ENCODE measurements at regions not wholly inside any gene's neighbourhood (a gene's known extent, or its start where the extent isn't known, plus 50 kb on each side); places are given as distances from the start of the nearest gene placed in this dataset.

GRCh38 chr1:147811273-147811672 lies 50.9 kb upstream of the GJA5 start:
- no peak for DNase-seq (ENCODE audit: extremely low read depth, low read depth)
- TF ChIP-seq CTCF (IDR thresholded peaks at IDR 0.05; ENCODE audit: low read depth, low read length, missing control alignments): no peak
- H3K4me3 ChIP-seq (replicated peaks; ENCODE audit: low read depth, low read length): no peak overlapping the region

GRCh38 chr1:147811751-147812150 lies 51.3 kb upstream of the GJA5 start:
- TF ChIP-seq CTCF (IDR thresholded peaks at IDR 0.05; ENCODE audit: low read depth, low read length, missing control alignments): no peak
- H3K4me3 ChIP-seq (replicated peaks; ENCODE audit: low read depth, low read length): no peak overlapping the region
- DNase-seq (ENCODE audit: extremely low read depth, low read depth): no peak

GRCh38 chr1:147812799-147813198 lies 52.4 kb upstream of the GJA5 start:
- DNase-seq (ENCODE audit: extremely low read depth, low read depth): no peak
- no peak overlapping the region for H3K4me3 ChIP-seq (replicated peaks; ENCODE audit: low read depth, low read length)
- no peak for TF ChIP-seq CTCF (IDR thresholded peaks at IDR 0.05; ENCODE audit: low read depth, low read length, missing control alignments)

DNA sequence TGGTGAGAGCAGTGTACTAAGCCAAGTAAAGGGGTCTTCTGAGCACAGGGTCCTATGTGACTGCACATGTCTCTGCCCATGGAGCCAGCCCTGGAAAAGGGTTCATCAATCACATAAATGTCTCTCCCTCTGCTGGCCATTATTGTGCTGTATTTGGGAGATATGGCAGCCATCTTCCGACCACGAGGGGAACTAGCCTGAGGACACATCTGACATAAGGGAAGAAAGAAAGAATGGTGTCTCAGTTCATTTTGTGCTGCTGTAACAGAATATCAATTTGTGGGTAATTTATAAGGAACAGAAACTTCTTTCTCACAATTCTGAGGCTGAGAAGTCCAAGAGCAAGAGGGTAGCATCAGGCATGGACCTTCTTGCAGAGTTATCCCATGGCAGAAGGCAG lies 55.1 kb upstream of the GJA5 start:
- peak; percentile 24 for TF ChIP-seq CTCF (IDR thresholded peaks at IDR 0.05; ENCODE audit: low read depth, low read length, missing control alignments)
- H3K4me3 ChIP-seq (replicated peaks; ENCODE audit: low read depth, low read length): no peak overlapping the region
- no peak for DNase-seq (ENCODE audit: extremely low read depth, low read depth)

DNA sequence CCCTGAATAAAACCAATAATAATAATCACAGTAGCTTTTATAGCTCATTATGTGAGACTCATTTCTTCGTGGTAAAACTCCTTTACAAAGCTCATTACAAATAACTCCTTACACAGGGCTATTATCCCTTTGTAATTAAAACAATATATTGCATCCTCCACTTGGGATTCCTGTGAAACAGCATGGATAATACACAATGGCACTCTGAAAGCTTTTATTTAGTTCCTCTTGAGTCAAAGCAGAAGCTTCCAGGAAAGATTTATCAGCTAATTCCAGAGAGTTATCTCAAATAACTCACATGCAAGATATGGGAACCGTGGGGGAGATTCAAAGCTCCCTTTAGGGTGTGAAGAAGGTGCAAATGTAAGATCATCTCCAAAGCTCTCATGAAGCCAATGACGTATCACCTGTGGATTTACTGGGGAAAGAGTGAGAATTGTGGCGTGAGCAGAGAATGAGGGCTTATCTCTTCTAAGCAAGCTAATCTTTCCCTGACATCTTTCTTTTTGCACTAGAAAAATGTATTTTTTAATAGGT lies 60.4 kb upstream of the GJA5 start:
- DNase-seq (ENCODE audit: extremely low read depth, low read depth): no peak
- TF ChIP-seq CTCF (IDR thresholded peaks at IDR 0.05; ENCODE audit: low read depth, low read length, missing control alignments): no peak
- no peak overlapping the region for H3K4me3 ChIP-seq (replicated peaks; ENCODE audit: low read depth, low read length)

GRCh38 chr1:147821883-147822282 lies 61.5 kb upstream of the GJA5 start:
- TF ChIP-seq CTCF (IDR thresholded peaks at IDR 0.05; ENCODE audit: low read depth, low read length, missing control alignments): no peak
- DNase-seq (ENCODE audit: extremely low read depth, low read depth): no peak

DNA sequence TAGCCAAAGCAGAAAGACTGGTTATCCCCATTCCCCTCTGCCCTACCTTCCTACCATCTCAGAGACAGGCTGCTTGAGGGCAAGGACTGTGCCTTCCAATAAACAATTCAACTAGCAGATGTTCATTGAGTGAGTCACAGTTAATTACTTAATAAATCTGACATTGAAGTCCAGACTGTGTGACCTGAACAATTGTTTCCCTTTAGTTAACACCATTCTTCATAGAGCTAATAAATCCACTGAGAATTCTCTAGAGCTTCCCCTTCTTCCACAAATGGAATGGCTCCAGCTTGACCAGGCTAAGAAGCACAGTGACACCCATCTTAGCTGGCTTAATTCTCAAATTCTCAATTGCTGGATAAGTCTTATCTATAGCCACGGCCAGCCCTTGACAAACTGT lies 61.9 kb upstream of the GJA5 start:
- TF ChIP-seq CTCF (IDR thresholded peaks at IDR 0.05; ENCODE audit: low read depth, low read length, missing control alignments): no peak
- DNase-seq (ENCODE audit: extremely low read depth, low read depth): no peak
- no peak overlapping the region for H3K4me3 ChIP-seq (replicated peaks; ENCODE audit: low read depth, low read length)

More at GRCh38 chr1:147821883-147822282, 61.5 kb upstream of the GJA5 start:
- no peak overlapping the region for H3K4me3 ChIP-seq (replicated peaks; ENCODE audit: low read depth, low read length)
